Fibroblast of villous mesenchyme (primary cell): ENCODE measurements at regions not wholly inside any gene's neighbourhood (a gene's known extent, or its start where the extent isn't known, plus 50 kb on each side); places are given as distances from the start of the nearest gene placed in this dataset. TPM values are rescaled to one million over a fixed set of nuclear protein-coding genes. Genes with fewer than 3 reads are reported as not detected.

Source experiments
- DNase-seq: peaks from one replicate; pipeline ENCODE4 v3.0.0-alpha.2; 2010; ENCODE audit warnings: low read depth
- H3K4me3 ChIP-seq: 2 replicates; pipeline ENCODE4 v1.5.1; 2011; ENCODE audit warnings: low read depth, mild to moderate bottlenecking, low read length
- CTCF ChIP-seq: IDR thresholded peaks from 2 replicates; pipeline ENCODE4 v1.5.1; 2012; ENCODE audit warnings: low read depth, mild to moderate bottlenecking, low read length; ENCODE audit not compliant: insufficient read depth
- small RNA-seq: library from RNA; depleted of rRNA; stranded (forward); fragments of <200 nt; gene quantifications from one replicate; pipeline ENCODE3, GENCODE V24; 2012

DNA sequence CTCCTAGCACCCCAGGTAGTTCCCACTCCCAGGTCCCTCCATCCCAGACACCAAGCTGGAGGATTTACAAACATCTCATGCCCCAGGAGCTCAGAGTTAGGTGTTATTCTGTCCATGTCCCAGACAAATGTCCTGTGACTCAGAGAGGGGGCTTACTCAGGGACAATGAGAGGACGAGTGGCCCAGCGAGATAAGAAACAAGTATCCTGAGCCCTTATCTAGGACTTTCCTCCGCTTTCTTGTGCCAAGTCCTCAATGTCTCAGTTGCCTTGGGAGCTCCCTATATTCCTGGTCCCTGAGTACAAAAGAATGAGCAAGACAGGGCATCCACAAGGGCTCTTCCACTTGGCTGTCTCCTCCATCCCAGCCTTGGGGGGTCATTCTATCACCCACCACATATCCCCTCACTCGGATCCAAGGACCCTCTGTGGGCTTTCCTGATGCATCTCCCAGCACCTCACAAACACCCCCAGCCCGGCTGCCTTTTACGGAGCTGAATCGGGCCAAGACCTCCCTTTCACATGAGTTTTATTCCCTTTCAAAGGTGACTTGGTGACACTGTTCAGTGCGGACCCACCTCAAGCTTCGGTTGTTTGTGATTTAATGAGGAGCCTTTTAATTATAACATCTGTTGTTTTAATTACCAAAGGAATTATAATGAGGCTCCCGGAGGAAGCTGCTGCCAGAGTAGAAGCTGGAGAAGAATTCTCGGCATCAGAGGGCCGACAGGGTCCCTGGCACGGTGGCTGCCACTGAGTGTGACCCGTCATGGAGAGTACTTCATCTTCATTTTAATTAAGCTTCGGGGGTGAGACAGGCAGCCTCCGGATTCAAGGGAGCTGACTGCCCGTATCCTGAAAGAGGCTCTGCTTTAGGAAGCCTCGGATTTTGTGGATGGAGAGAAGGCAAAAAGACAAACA is 121.5 kb downstream of the WSCD1 start:
- no peak for DNase-seq
- no peak overlapping the region for H3K4me3 ChIP-seq
- TF ChIP-seq CTCF = no peak

DNA sequence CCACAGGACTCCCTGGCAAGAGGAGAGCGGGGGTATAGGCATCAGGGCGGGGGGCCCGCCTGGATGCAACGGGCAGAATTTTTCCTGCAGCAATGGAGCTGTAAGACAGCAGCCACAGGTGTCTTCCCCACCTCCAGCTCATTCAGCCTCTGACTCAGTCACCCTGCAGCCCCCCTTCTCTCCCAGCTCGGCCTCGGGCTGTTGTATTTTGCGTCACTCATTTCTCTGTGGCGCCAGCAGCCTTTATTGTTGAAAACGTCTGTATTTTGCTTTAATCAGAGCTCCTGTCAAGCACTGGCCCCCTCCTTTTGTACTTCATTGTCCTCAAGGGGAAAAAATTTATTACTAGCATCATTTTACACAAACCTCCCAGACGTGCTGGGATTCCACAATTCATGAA is 117.7 kb downstream of the WSCD1 start:
- DNase-seq = no peak
- TF ChIP-seq CTCF = no peak
- no peak overlapping the region for H3K4me3 ChIP-seq

GRCh38 chr17:6186998-6187397 is 116.8 kb downstream of the WSCD1 start:
- DNase-seq = no peak
- no peak for TF ChIP-seq CTCF
- H3K4me3 ChIP-seq = no peak overlapping the region

GRCh38 chr17:6184508-6184907 is 114.3 kb downstream of the WSCD1 start:
- H3K4me3 ChIP-seq = no peak overlapping the region
- DNase-seq = no peak
- TF ChIP-seq CTCF = no peak

GRCh38 chr17:6179017-6179416 is 108.8 kb downstream of the WSCD1 start:
- TF ChIP-seq CTCF = no peak
- H3K4me3 ChIP-seq = no peak overlapping the region
- DNase-seq = no peak

GRCh38 chr17:6177941-6178694 is 107.9 kb downstream of the WSCD1 start:
- no peak overlapping the region for H3K4me3 ChIP-seq
- no peak for TF ChIP-seq CTCF
- no peak for DNase-seq

Small RNAs in the stretch of these regions (small RNA-seq; reads per million reads assigned to genes)
- not detected for gene RNU6-1264P
